Astrocyte of the cerebellum (primary cell): ENCODE measurements at regions not wholly inside any gene's neighbourhood (a gene's known extent, or its start where the extent isn't known, plus 50 kb on each side); places are given as distances from the start of the nearest gene placed in this dataset.

Source experiments
- DNase-seq: peaks from one replicate; pipeline ENCODE4 v3.0.0-alpha.2; 2011; ENCODE audit warnings: low read depth
- H3K4me3 ChIP-seq: 2 replicates; pipeline ENCODE4 v1.5.1; 2011; ENCODE audit warnings: mild to moderate bottlenecking, low read depth, low read length, moderate library complexity
- CTCF ChIP-seq: IDR thresholded peaks from 2 replicates; pipeline ENCODE4 v1.5.1; 2012; ENCODE audit warnings: low read length, low read depth, moderate library complexity, mild to moderate bottlenecking; ENCODE audit errors: missing control alignments
- in situ Hi-C: cut with HindIII; loops from 2 replicates; pipeline ENCODE4 v1.10.0; 2017; ENCODE audit warnings: low sequenced_read_pairs

GRCh38 chr5:24363789-24364481 is 280.8 kb downstream of the CDH10 start:
- H3K4me3 ChIP-seq: no peak overlapping the region
- TF ChIP-seq CTCF: no peak
- in situ Hi-C loops: no loop called here
- no peak for DNase-seq

- in situ Hi-C loops: no loop called here
- DNase-seq: no peak
- TF ChIP-seq CTCF: no peak
- no peak overlapping the region for H3K4me3 ChIP-seq
These were observed 280.1 kb downstream of the CDH10 start for GRCh38 chr5:24364711-24365110.

- no peak overlapping the region for H3K4me3 ChIP-seq
- in situ Hi-C loops: no loop called here
- no peak for DNase-seq
- no peak for TF ChIP-seq CTCF
These were observed 279.4 kb downstream of the CDH10 start for GRCh38 chr5:24365406-24365805.

- DNase-seq: no peak
- no peak overlapping the region for H3K4me3 ChIP-seq
- in situ Hi-C loops: no loop called here
- no peak for TF ChIP-seq CTCF
These were observed 277.6 kb downstream of the CDH10 start for GRCh38 chr5:24367216-24367615.

- no peak for TF ChIP-seq CTCF
- in situ Hi-C loops: no loop called here
- DNase-seq: no peak
These were observed 276.7 kb downstream of the CDH10 start for GRCh38 chr5:24368115-24368514.

GRCh38 chr5:24376210-24376609 is 268.6 kb downstream of the CDH10 start:
- TF ChIP-seq CTCF: no peak
- H3K4me3 ChIP-seq: no peak overlapping the region
- DNase-seq: no peak
- in situ Hi-C loops: no loop called here

More at GRCh38 chr5:24368115-24368514, 276.7 kb downstream of the CDH10 start:
- no peak overlapping the region for H3K4me3 ChIP-seq

- TF ChIP-seq CTCF: no peak
- DNase-seq: no peak
- in situ Hi-C loops: no loop called here
- H3K4me3 ChIP-seq: no peak overlapping the region
These were observed 268.2 kb downstream of the CDH10 start for GRCh38 chr5:24376616-24377015.
